ENCODE measurements at regions not wholly inside any gene's neighbourhood (a gene's known extent, or its start where the extent isn't known, plus 50 kb on each side); places are given as distances from the start of the nearest gene placed in this dataset.

DNA sequence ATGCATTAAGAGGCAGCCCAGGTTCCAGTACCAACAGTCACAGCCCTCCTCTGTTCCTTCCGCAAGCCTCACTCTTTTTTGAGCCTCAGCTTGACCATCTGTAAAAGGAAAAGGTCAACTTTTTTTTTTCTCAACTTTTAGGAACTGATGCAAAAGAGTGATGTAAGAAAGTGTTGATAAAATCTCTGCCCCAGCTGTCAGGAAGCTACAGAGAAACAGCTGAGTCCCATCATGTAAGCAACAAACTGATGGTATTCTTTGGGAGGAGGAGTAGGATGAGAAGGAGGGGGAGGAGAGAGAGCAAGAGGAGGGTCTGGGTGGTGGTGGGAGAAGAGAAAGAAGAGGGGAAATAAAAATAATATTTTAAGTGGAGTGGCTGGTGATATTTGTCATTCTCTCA is 233.9 kb upstream of the TSHZ3 start:
- TF ChIP-seq RAD21 (IDR thresholded peaks at IDR 0.05; ENCODE audit: low read depth) (no peak), CREB1 (IDR thresholded peaks at IDR 0.05; ENCODE audit: low read depth) (no peak), TAF1 (IDR thresholded peaks at IDR 0.05; ENCODE audit: low read depth) (no peak), TEAD4 (IDR thresholded peaks at IDR 0.05) (no peak), EP300 (IDR thresholded peaks at IDR 0.05; ENCODE audit: borderline replicate concordance) (no peak), FOXM1 (IDR thresholded peaks at IDR 0.05; ENCODE audit: borderline replicate concordance, low read depth) (no peak), NFIC (IDR thresholded peaks at IDR 0.05) (no peak)
- TF ChIP-seq, protein P1, sequence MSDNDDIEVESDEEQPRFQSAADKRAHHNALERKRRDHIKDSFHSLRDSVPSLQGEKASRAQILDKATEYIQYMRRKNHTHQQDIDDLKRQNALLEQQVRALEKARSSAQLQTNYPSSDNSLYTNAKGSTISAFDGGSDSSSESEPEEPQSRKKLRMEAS (IDR thresholded peaks at IDR 0.05), result no peak

Measured in Ishikawa (cell line).